Panc1 (cell line): ENCODE measurements at regions not wholly inside any gene's neighbourhood (a gene's known extent, or its start where the extent isn't known, plus 50 kb on each side); places are given as distances from the start of the nearest gene placed in this dataset.

ENCODE experiments used
- CTCF ChIP-seq: fragments of 450-650 bp; IDR thresholded peaks from 2 replicates; pipeline ENCODE4 v1.5.1; 2017; ENCODE audit warnings: mild to moderate bottlenecking
- REST ChIP-seq, 2 experiments: IDR thresholded peaks; 2 replicates each; pipeline ENCODE4 v1.6.1; 2011 to 2012; ENCODE audit warnings: low read depth in 2 of 2, control low read depth in 1 of 2, low read length in 1 of 2, mild to moderate bottlenecking in 1 of 2, moderate library complexity in 1 of 2; ENCODE audit not compliant: insufficient read depth in 1 of 2

- TF ChIP-seq CTCF (no peak), REST (IDR thresholded peaks at IDR 0.05; ENCODE audit: insufficient read depth in 1 of 2, low read depth in 2 of 2, low read length in 1 of 2) (no peak)
These were observed 65.8 kb downstream of the RGS12 start for GRCh38 chr4:3358656-3359055.
